Sigmoid colon (tissue), 6 donors: ENCODE measurements at regions not wholly inside any gene's neighbourhood (a gene's known extent, or its start where the extent isn't known, plus 50 kb on each side); places are given as distances from the start of the nearest gene placed in this dataset.

Source experiments
- DNase-seq: peaks from one replicate; pipeline ENCODE4 v3.0.0-alpha.2; 2019
- H3K27ac ChIP-seq, 4 donors: fragments of 200-600 bp; sonication (generic); one replicate each; pipeline ENCODE4 v1.5.1; 2016 to 2019; ENCODE audit warnings: mild to moderate bottlenecking in 1 of 4
- H3K27me3 ChIP-seq, 3 donors: fragments of 200-600 bp; sonication (generic); one replicate each; pipeline ENCODE4 v1.5.1; 2019; ENCODE audit warnings: mild to moderate bottlenecking in 1 of 3
- H3K36me3 ChIP-seq, 4 donors: fragments of 200-600 bp; sonication (generic); one replicate each; pipeline ENCODE4 v1.5.1; 2016 to 2019
- H3K4me1 ChIP-seq, 4 donors: fragments of 200-600 bp; sonication (generic); one replicate each; pipeline ENCODE4 v1.5.1; 2017 to 2019
- H3K4me3 ChIP-seq, 4 donors: fragments of 200-600 bp; sonication (generic); one replicate each; pipeline ENCODE4 v1.5.1; 2017 to 2019; ENCODE audit warnings: mild to moderate bottlenecking in 2 of 4, moderate library complexity in 1 of 4
- H3K9me3 ChIP-seq, 4 donors: fragments of 200-600 bp in 3 of 4; sonication (generic) in 3 of 4; one replicate each; pipeline versions ENCODE4 v1.5.1 to v1.6.1; 2013 to 2019
- CTCF ChIP-seq, 4 experiments: fragments of 450-650 bp in 3 of 4; fragments of 200-600 bp in 1 of 4; IDR thresholded peaks; one replicate each; pipeline ENCODE4 v1.5.1; 2016 to 2019; ENCODE audit warnings: antibody characterized with exemption in 4 of 4, mild to moderate bottlenecking in 3 of 4, moderate library complexity in 2 of 4
- EP300 ChIP-seq, 4 donors: sonication (generic); formaldehyde crosslinking; IDR thresholded peaks; one replicate each; pipeline ENCODE4 v1.6.1; 2017; ENCODE audit warnings: antibody characterized with exemption in 4 of 4
- POLR2A ChIP-seq, 2 donors: fragments of 450-650 bp; IDR thresholded peaks; one replicate each; pipeline ENCODE4 v1.6.1; 2016; ENCODE audit warnings: antibody characterized with exemption in 2 of 2, mild to moderate bottlenecking in 2 of 2, moderate library complexity in 2 of 2
- POLR2AphosphoS5 ChIP-seq, 4 donors: sonication (generic); formaldehyde crosslinking; IDR thresholded peaks; one replicate each; pipeline ENCODE4 v1.6.1; 2017; ENCODE audit warnings: antibody characterized with exemption in 4 of 4
- WGBS, 2 donors: extraction: QIAGEN DNeasy Blood & Tissue Kit; methylation state at CpG; one replicate each; pipeline ENCODE4 v1.1.7; 2013; 5-methylcytosine and 5-hydroxymethylcytosine counted together
- intact Hi-C: fragments of 100-400 bp; cut with DNase I; formaldehyde crosslinking; loops from one replicate; pipeline ENCODE4 v1.15.1; 2023
- donor health status: healthy with polysubstance abuse.
- donor health status: healthy.

GRCh38 chr6:1178590-1178989 is 133.3 kb upstream of the FOXQ1 start:
- no peaks in the 10 kb centered on the region for H3K4me1 ChIP-seq
- no peaks in the 10 kb centered on the region for H3K9me3 ChIP-seq
- TF ChIP-seq POLR2A (IDR thresholded peaks at IDR 0.05) = no peak
- H3K27me3 ChIP-seq = no peaks in the 10 kb centered on the region
- DNase-seq = no peak
- H3K27ac ChIP-seq = no peak overlapping the region
- intact Hi-C loops = no loop called here
- H3K4me3 ChIP-seq = no peak overlapping the region
- H3K36me3 ChIP-seq = no peaks in the 10 kb centered on the region
- 93 to 94% methylated on average over 3 of the region's 3 CpGs for WGBS, 2 donors

GRCh38 chr6:1176567-1176966 is 135.3 kb upstream of the FOXQ1 start:
- TF ChIP-seq POLR2AphosphoS5 (IDR thresholded peaks at IDR 0.05) (no peak), CTCF (IDR thresholded peaks at IDR 0.05) (no peak), POLR2A (IDR thresholded peaks at IDR 0.05) (no peak), EP300 (IDR thresholded peaks at IDR 0.05) (no peak)
- no peak overlapping the region for H3K4me3 ChIP-seq
- 88 to 91% methylated on average over 6 of the region's 6 CpGs for WGBS, 2 donors

GRCh38 chr6:1175877-1176276 is 136.0 kb upstream of the FOXQ1 start:
- WGBS, 2 donors = 85 to 88% methylated on average over 4 of the region's 4 CpGs
- H3K9me3 ChIP-seq = no peaks in the 10 kb centered on the region
- H3K4me3 ChIP-seq = no peak overlapping the region
- intact Hi-C loops = no loop called here
- H3K27me3 ChIP-seq = no peaks in the 10 kb centered on the region
- no peak for TF ChIP-seq POLR2A (IDR thresholded peaks at IDR 0.05)
- TF ChIP-seq POLR2AphosphoS5 (IDR thresholded peaks at IDR 0.05) = no peak
- H3K27ac ChIP-seq = no peak overlapping the region
- no peak for DNase-seq
- H3K4me1 ChIP-seq = no peaks in the 10 kb centered on the region
- H3K36me3 ChIP-seq = no peaks in the 10 kb centered on the region

More at GRCh38 chr6:1176567-1176966, 135.3 kb upstream of the FOXQ1 start:
- no peaks in the 10 kb centered on the region for H3K9me3 ChIP-seq
- H3K4me1 ChIP-seq = no peaks in the 10 kb centered on the region
- no peaks in the 10 kb centered on the region for H3K36me3 ChIP-seq
- H3K27me3 ChIP-seq = no peaks in the 10 kb centered on the region
- no peak for DNase-seq
- no peak overlapping the region for H3K27ac ChIP-seq
- intact Hi-C loops = no loop called here

GRCh38 chr6:1170794-1171193 is 141.1 kb upstream of the FOXQ1 start:
- intact Hi-C loops = no loop called here
- no peak for DNase-seq
- Histone ChIP-seq H3K27me3 (no peaks in the 10 kb centered on the region), H3K4me1 (no peaks in the 10 kb centered on the region), H3K4me3 (no peak overlapping the region), H3K27ac (no peak overlapping the region), H3K36me3 (no peaks in the 10 kb centered on the region), H3K9me3 (no peaks in the 10 kb centered on the region)
- TF ChIP-seq POLR2AphosphoS5 (IDR thresholded peaks at IDR 0.05) (no peak), EP300 (IDR thresholded peaks at IDR 0.05) (no peak), POLR2A (IDR thresholded peaks at IDR 0.05) (no peak), CTCF (IDR thresholded peaks at IDR 0.05) (no peak)
- WGBS, 2 donors = 61 to 68% methylated on average over 8 of the region's 8 CpGs

GRCh38 chr6:1164600-1164999 is 147.3 kb upstream of the FOXQ1 start:
- WGBS, 2 donors = 80 to 90% methylated on average over 5 of the region's 5 CpGs

More at GRCh38 chr6:1164600-1164999, 147.3 kb upstream of the FOXQ1 start:
- intact Hi-C loops = no loop called here
- H3K9me3 ChIP-seq = no peaks in the 10 kb centered on the region
- no peaks in the 10 kb centered on the region for H3K27me3 ChIP-seq
- no peaks in the 10 kb centered on the region for H3K36me3 ChIP-seq
- no peak overlapping the region for H3K4me3 ChIP-seq
- H3K27ac ChIP-seq = no peak overlapping the region
- TF ChIP-seq POLR2AphosphoS5 (IDR thresholded peaks at IDR 0.05) (no peak), EP300 (IDR thresholded peaks at IDR 0.05) (no peak), CTCF (IDR thresholded peaks at IDR 0.05) (no peak), POLR2A (IDR thresholded peaks at IDR 0.05) (no peak)
- DNase-seq = no peak
- no peaks in the 10 kb centered on the region for H3K4me1 ChIP-seq
